Activated CD8-positive, alpha-beta memory T cell treated with anti-CD3 and anti-CD28 coated beads, Interleukin-2, amount 10 ng/mL, durations not matched to agents 7 days and 5 days (primary cell): ENCODE measurements at regions not wholly inside any gene's neighbourhood (a gene's known extent, or its start where the extent isn't known, plus 50 kb on each side); places are given as distances from the start of the nearest gene placed in this dataset.

Experiments
- ATAC-seq: fragments of 150-1000 bp; cut with Tn5 transposase; one replicate; pipeline ENCODE4 v1.10.0; 2021; ENCODE audit warnings: moderate library complexity
- CTCF ChIA-PET: fragments of 350-600 bp; sonication (Branson Sonifier 250); formaldehyde crosslinking; loops from one replicate; lab custom pipeline; 2021; ENCODE audit warnings: antibody characterized with exemption; lab: Charles Lee
- DNase-seq: peaks from one replicate; pipeline ENCODE4 v3.0.0-alpha.2; 2020
- H3K27ac Mint-ChIP-seq: one replicate; pipeline ENCODE4 v1.8.0; 2021; ENCODE audit warnings: mild to moderate bottlenecking, mixed read lengths
- H3K27me3 Mint-ChIP-seq: one replicate; pipeline ENCODE4 v1.8.0; 2021; ENCODE audit warnings: mixed read lengths
- H3K36me3 Mint-ChIP-seq: one replicate; pipeline ENCODE4 v1.8.0; 2021; ENCODE audit warnings: mild to moderate bottlenecking, mixed read lengths
- H3K4me1 Mint-ChIP-seq: one replicate; pipeline ENCODE4 v1.8.0; 2021; ENCODE audit warnings: mixed read lengths
- H3K4me3 Mint-ChIP-seq: one replicate; pipeline ENCODE4 v1.8.0; 2021; ENCODE audit warnings: mild to moderate bottlenecking, moderate library complexity, mixed read lengths
- H3K9me3 Mint-ChIP-seq: one replicate; pipeline ENCODE4 v1.8.0; 2022; ENCODE audit warnings: low read depth, mixed read lengths

DNA sequence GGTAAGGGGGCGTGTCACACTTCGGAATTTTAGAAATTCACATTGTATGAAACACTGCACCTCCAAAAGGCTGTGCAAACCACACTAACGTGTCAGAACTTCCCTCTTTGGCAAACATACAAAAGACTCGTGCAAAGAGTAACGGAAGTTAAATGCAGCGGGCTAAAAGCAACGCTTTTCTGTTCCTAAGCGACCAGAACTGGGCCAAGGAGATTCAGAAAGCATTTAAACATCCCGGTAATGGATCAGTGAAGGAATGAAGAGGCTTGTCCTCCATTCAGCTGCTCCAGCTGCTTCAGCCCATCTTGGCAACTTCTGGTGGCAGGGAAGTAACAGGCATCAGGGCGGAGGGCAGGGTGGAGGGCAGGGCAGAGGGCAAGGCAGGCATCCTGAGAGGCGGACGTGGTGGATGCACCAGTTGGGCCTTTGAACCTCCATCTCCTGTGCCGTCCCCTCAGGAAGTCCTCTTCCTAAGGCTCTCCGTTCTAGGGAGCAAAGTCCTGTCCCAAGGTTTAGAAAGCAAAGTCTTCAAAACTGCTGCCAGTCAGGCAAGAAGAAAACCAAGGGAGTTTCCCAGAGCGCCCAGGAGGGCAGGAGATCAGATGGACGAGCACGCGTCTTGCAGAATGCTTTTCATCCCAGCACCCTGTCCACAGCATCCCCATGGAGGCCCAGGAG lies 230.7 kb downstream of the ZNF516 start:
- Mint-ChIP-seq H3K36me3 (no peaks in the 10 kb centered on the region), H3K27me3 (peaks cover 4% of the 10 kb centered on the region), H3K9me3 (no peaks in the 10 kb centered on the region), H3K27ac (no peak overlapping the region), H3K4me3 (no peak overlapping the region), H3K4me1 (no peaks in the 10 kb centered on the region)
- CTCF ChIA-PET: no interaction called here
- ATAC-seq (no peak), DNase-seq (no peak)

DNA sequence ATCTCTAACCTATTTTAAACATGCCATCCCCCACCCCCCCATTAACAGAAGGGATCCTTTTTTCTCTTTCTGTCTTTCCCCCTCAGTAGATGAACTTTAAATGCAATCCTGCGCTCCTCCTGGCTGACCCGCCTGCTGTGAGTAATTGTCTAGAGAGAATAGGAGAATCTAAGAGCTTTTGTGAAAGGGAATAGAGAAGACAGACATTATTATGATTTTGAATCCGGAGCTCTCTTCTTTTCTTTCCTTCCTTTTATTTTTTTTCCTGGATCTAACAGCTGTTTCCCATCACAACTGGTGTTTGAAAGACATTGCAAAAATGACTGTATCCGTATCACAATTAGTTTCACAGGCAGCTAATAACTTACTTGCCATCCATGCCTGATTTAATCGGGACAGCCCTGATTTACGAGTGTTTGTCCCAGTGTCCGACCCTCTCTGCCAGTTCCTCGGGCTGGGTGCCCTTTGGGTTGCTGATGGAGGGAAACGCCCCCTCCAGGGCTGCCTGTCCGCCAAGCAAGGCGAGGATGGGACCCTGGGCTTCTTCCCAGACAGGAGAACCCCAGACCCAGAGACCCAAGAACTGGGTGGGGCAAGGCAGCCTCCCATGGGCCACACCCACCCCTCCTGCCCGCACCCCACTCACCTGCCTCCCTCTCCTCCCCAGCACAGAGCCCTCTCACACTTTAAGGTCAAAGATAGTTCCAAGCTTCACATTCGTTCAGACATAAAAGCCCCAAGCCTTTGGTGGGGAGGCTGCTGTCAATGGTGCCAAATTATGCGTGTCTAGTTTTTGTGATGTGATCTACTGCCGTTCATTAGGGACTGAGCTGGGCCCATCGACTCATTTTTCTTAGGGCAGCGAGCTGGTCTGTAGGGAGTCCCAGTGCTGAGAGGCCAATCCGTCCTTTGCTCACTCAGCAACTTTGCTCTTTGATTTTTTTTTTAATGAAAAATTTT lies 231.7 kb downstream of the ZNF516 start:
- CTCF ChIA-PET: no interaction called here
- H3K27me3 Mint-ChIP-seq: peaks cover 4% of the 10 kb centered on the region

DNA sequence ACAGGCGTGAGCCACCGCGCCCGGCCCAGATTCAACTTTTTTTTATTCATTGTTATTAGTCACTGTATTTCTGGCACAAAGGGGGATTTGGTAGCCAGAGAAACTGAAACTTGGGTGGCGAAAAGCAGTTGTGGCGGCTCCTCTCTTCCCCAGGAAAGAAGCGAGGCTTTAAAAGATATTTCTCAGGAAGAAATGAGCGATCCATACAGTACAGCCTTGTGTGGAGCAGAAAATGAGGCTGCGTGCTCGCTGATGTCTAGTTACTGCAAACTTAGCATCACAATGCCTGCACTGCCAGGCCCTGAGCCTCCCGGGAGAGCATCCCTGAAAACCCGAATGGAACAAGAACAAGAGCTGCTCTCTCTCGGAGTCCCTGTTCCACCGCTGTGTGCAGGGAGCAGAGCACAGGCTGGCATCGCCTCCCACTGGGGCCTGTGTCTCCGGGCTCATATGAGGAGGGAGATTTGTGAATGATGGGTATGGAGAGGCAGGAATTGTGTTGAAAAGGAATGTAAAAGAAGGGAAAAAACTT lies 234.0 kb downstream of the ZNF516 start:
- no peak overlapping the region for H3K27ac Mint-ChIP-seq
- ATAC-seq (no peak), DNase-seq (no peak)
- no peaks in the 10 kb centered on the region for H3K36me3 Mint-ChIP-seq
- peaks cover 4% of the 10 kb centered on the region for H3K27me3 Mint-ChIP-seq
- H3K4me1 Mint-ChIP-seq: no peaks in the 10 kb centered on the region
- no peaks in the 10 kb centered on the region for H3K9me3 Mint-ChIP-seq
- CTCF ChIA-PET: no interaction called here
- no peak overlapping the region for H3K4me3 Mint-ChIP-seq

More for the DNA sequence above, 231.7 kb downstream of the ZNF516 start:
- Mint-ChIP-seq H3K36me3 (no peaks in the 10 kb centered on the region), H3K9me3 (no peaks in the 10 kb centered on the region), H3K27ac (no peak overlapping the region), H3K4me3 (no peak overlapping the region), H3K4me1 (no peaks in the 10 kb centered on the region)
- DNase-seq (no peak), ATAC-seq (no peak)

DNA sequence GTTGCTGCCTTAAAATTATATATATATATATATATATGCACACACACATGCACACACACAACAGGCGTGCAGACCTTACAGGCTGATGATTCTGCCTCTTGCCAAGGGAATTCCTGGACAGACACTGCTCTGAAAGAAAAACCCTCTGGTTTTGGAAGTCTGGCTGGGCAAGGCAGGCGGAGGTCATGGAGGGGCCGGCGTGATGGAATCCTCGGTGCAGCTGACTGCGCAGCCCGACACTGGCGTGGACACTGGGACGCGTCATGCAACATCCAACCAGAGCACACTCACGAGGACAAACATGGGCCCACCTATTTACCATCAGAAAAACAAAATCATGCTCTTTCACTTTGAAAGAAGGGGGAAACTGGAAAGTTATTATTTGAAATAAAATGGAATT lies 235.3 kb downstream of the ZNF516 start:
- no peak overlapping the region for H3K4me3 Mint-ChIP-seq
- DNase-seq: no peak

DNA sequence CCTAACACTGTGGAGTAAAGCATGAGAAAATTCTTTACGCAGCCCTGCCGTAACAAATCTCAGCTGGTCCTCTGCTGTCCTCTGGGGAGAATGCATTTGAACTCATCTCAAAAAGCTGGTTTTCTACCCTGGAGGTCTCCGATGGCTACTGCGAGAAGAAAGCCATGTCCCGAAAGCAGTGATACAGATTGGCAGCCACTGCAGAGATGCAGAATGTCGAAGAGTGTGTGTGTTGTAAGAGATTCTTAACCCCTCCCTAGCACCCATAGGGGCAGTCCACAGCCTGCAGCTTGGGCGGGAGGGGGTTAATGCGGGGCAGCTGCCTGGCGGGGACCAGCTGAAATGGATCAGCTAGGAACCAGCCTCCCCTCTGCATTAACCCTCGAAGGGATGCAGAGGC lies 235.9 kb downstream of the ZNF516 start:
- Mint-ChIP-seq H3K4me3 (no peak overlapping the region), H3K4me1 (no peaks in the 10 kb centered on the region), H3K27me3 (no peaks in the 10 kb centered on the region), H3K27ac (no peak overlapping the region), H3K36me3 (no peaks in the 10 kb centered on the region), H3K9me3 (no peaks in the 10 kb centered on the region)
- CTCF ChIA-PET: no interaction called here
- ATAC-seq (no peak), DNase-seq (no peak)

More for the DNA sequence above, 235.3 kb downstream of the ZNF516 start:
- no peaks in the 10 kb centered on the region for H3K27me3 Mint-ChIP-seq
- CTCF ChIA-PET: no interaction called here
- no peak for ATAC-seq
- no peaks in the 10 kb centered on the region for H3K4me1 Mint-ChIP-seq
- H3K36me3 Mint-ChIP-seq: no peaks in the 10 kb centered on the region
- no peaks in the 10 kb centered on the region for H3K9me3 Mint-ChIP-seq
- no peak overlapping the region for H3K27ac Mint-ChIP-seq

DNA sequence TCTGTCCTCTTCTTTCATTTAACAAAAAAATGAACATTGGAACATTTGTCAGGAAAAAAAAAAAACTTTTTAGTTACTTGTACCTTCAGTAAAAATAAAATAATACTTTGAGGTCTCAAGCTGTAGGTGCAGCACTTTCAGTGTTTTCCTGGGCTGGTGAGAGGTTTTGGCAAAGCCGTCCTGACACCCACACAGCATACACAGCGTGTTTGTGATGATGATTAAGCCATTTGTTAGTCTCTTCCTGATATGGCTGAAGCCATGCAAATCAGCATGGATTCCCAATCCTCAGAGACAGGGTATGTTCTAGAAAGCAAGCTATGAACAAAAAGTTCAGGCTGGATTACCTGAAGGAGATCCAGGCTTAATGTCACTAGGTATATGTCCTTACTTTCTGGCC lies 236.8 kb downstream of the ZNF516 start:
- H3K4me1 Mint-ChIP-seq: no peaks in the 10 kb centered on the region
- H3K27ac Mint-ChIP-seq: no peak overlapping the region
- ATAC-seq: no peak
- CTCF ChIA-PET: no interaction called here
- H3K27me3 Mint-ChIP-seq: no peaks in the 10 kb centered on the region
- no peaks in the 10 kb centered on the region for H3K9me3 Mint-ChIP-seq
- no peaks in the 10 kb centered on the region for H3K36me3 Mint-ChIP-seq
- no peak for DNase-seq
- H3K4me3 Mint-ChIP-seq: no peak overlapping the region

DNA sequence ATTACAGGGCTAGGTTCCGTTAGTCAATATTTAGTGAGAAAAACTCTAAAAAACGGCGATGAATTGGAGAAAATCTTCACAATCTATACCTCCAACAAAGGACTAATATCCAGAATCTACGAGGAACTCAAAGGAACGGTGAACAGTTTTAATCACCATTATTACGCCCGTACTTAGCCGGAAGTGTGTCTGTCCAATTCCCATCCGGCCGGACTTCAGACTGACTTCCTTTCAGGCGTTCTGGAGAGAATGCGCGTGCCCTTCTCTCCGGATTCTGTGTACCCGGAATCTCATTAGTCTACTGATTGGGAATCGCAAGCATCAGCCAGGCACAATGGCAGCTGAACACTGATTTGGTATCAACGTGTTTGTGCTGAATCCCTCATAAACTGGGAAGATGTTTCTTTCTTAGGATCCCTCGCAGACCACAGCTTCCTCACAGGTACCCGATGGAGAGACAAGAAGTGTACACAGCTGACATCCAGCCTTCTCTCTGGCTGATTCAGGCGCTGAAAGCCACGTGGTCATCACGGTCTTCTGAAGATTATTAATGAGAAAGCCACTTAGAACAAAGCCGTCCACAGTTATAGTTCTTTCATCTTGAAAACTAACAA lies 239.9 kb downstream of the ZNF516 start:
- ATAC-seq (no peak), DNase-seq (no peak)
- Mint-ChIP-seq H3K4me3 (no peak overlapping the region), H3K27ac (no peak overlapping the region), H3K36me3 (no peaks in the 10 kb centered on the region), H3K9me3 (no peaks in the 10 kb centered on the region), H3K4me1 (no peaks in the 10 kb centered on the region), H3K27me3 (no peaks in the 10 kb centered on the region)
- CTCF ChIA-PET: no interaction called here

DNA sequence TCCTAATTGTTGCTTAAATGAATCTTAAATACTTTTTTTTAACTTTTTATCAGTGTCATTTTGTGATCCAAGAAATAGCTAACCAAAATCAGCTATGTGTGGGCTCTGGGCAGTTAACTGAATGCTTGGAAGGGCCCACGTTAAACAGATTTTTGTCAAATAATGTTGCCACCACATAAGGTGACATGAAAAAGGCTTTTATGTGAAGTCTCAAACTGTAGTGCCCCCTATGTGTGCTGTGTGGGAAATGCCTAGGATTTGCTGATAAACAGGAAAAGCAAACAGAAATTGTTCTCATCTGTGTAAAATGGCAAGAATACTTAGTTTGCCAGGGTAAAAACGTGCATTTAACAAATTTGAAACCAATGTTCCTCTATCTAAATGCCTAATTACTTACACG lies 242.2 kb downstream of the ZNF516 start:
- CTCF ChIA-PET: no interaction called here
- Mint-ChIP-seq H3K9me3 (no peaks in the 10 kb centered on the region), H3K36me3 (no peaks in the 10 kb centered on the region), H3K4me3 (no peak overlapping the region), H3K27me3 (no peaks in the 10 kb centered on the region), H3K27ac (no peak overlapping the region), H3K4me1 (no peaks in the 10 kb centered on the region)
- ATAC-seq: no peak
- DNase-seq: no peak

DNA sequence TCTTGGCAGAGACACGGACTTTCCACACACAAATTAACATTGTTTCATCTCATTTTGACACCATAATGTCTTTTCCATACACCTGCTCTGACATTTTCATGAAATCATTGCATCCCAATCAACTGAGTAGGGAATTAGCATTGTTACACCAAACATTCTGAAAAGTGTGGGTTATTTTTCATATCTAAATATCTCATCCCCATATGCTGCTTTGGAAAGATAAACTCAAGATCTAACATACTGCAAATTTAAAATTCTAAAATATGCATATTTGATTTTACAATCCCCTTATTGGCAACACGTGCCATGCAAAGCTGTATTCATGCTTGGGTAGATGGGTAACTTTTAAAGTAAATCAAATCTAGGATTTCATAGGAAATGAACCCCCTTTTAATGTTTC lies 242.9 kb downstream of the ZNF516 start:
- Mint-ChIP-seq H3K4me1 (no peaks in the 10 kb centered on the region), H3K27me3 (no peaks in the 10 kb centered on the region), H3K27ac (no peak overlapping the region), H3K36me3 (no peaks in the 10 kb centered on the region), H3K4me3 (no peak overlapping the region), H3K9me3 (no peaks in the 10 kb centered on the region)
- DNase-seq: no peak
- ATAC-seq: no peak
- CTCF ChIA-PET: no interaction called here

DNA sequence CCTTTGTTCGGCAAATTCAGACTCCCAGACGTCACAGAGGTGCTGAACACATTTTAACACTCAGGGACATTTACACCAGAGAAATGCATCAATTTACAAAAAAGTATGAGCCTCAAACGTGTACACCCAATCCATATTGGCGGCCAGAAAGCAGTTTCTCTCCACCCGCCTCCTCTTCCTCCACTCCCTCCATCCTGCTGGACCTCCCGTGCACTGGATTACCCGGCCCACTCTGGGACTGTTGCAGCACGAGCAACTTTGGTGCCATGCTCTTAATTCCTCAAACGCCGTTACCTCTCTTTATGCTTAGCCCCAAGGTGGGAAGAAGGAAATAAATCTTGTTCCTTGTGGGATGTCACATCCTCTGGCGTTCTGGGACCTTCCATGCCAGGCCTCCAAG lies 243.4 kb downstream of the ZNF516 start:
- CTCF ChIA-PET: no interaction called here
- H3K27me3 Mint-ChIP-seq: no peaks in the 10 kb centered on the region
- H3K27ac Mint-ChIP-seq: no peak overlapping the region
- ATAC-seq (no peak), DNase-seq (no peak)
- no peaks in the 10 kb centered on the region for H3K9me3 Mint-ChIP-seq
- no peaks in the 10 kb centered on the region for H3K36me3 Mint-ChIP-seq
- no peak overlapping the region for H3K4me3 Mint-ChIP-seq
- H3K4me1 Mint-ChIP-seq: no peaks in the 10 kb centered on the region

DNA sequence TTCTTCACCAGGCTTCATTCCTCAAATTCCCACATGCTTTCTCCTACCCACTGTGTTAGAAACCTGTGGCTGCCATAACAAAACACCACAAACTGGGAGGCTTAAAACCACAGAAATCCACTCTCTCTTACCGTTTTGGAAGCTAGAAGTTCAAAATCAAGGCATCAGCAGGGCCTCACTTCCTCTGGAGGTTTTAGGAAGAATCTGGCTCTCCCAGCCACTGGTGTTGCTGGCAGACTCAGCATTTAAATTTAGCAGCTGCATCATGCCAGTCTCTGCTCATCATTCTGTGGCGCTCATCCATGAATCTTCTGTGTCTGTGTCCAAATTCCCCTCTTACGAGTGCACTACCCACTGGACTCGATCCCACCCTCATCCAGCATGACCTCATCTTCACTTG lies 248.5 kb downstream of the ZNF516 start:
- DNase-seq (no peak), ATAC-seq (no peak)
- Mint-ChIP-seq H3K27me3 (no peaks in the 10 kb centered on the region), H3K36me3 (no peaks in the 10 kb centered on the region), H3K27ac (no peak overlapping the region), H3K9me3 (no peaks in the 10 kb centered on the region), H3K4me1 (no peaks in the 10 kb centered on the region), H3K4me3 (no peak overlapping the region)
- CTCF ChIA-PET: no interaction called here

DNA sequence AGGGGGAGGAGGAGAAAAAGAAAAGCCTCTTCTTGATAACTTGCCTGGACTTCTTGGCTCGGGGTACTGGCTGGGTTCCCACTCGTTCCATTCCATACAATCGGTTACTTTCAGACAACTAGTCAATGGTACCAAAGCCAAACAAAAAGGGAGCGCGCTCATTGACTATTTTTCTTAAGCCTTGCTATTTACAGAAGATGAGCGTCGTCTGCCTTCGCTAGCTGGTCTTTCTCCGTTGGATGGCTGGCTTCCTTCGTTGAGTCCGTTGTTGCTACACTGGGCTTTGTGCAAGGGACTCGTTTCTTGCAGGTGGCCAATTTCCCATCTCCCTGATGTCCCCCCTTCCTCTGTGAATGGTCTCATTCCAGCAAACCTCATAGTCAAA lies 260.4 kb downstream of the ZNF516 start:
- no peak for DNase-seq
- H3K27ac Mint-ChIP-seq: no peak overlapping the region
- CTCF ChIA-PET: no interaction called here
- ATAC-seq: no peak
- no peaks in the 10 kb centered on the region for H3K4me1 Mint-ChIP-seq
- H3K4me3 Mint-ChIP-seq: no peak overlapping the region
- H3K36me3 Mint-ChIP-seq: no peaks in the 10 kb centered on the region
- H3K9me3 Mint-ChIP-seq: peaks cover 8% of the 10 kb centered on the region
- no peaks in the 10 kb centered on the region for H3K27me3 Mint-ChIP-seq

DNA sequence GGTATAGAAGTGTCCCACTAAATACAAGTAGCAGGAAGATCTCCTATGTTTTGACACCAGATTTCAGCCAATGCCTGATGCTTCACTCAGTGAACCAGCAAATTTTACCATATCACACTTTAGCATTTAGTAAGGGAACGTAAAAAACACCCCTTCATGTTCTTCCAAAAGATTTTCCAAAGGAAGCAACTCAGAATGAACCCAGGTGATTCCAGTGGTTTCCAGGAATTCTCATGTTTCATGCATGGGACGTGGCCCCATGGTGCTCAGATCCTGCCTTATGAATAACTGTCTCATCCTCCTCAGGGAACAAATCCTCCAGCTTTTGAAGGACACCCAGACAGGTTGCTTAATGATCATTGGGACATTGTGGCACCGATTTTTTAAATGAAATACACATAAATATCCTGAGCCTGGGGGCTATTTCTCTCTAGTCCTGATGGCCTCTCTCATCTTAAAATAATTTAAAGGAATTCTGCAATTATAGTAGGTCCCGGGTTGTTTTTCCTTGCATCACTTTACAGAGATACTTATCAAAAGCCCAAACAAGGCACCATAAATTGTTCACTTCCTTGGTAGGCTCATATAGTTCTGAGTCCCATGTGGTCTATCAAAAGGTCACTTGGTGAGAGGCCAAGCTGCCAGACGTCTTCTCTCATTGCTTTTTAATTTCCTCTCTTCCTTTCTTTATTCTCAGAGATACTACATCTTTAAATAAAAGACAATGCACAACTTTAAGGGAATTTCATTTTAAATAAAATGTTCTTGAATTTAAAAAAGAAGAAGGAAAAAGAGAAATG lies 261.0 kb downstream of the ZNF516 start:
- DNase-seq (no peak), ATAC-seq (no peak)
- no peaks in the 10 kb centered on the region for H3K36me3 Mint-ChIP-seq
- H3K27me3 Mint-ChIP-seq: no peaks in the 10 kb centered on the region
- H3K27ac Mint-ChIP-seq: no peak overlapping the region
- no peaks in the 10 kb centered on the region for H3K4me1 Mint-ChIP-seq
- peaks cover 4% of the 10 kb centered on the region for H3K9me3 Mint-ChIP-seq
- H3K4me3 Mint-ChIP-seq: no peak overlapping the region
- CTCF ChIA-PET: no interaction called here
